HG02870 (cell line): ENCODE measurements at regions not wholly inside any gene's neighbourhood (a gene's known extent, or its start where the extent isn't known, plus 50 kb on each side); places are given as distances from the start of the nearest gene placed in this dataset.
"Not testable (repeated sequence)": the region's sequence is repeated elsewhere in the genome, so short reads cannot be mapped to it uniquely, and the experiment has no call there.

ENCODE experiments used
- ATAC-seq: cut with Tn5 transposase; IDR thresholded peaks from one replicate; pipeline ENCODE4 v1.9.1; 2021; ENCODE audit warnings: mild to moderate bottlenecking, moderate library complexity; ENCODE audit not compliant: unreplicated experiment

- ATAC-seq, result no peak
Measured at GRCh38 chr4:132085105-132085504, 1064.0 kb upstream of the PCDH10 start.

DNA sequence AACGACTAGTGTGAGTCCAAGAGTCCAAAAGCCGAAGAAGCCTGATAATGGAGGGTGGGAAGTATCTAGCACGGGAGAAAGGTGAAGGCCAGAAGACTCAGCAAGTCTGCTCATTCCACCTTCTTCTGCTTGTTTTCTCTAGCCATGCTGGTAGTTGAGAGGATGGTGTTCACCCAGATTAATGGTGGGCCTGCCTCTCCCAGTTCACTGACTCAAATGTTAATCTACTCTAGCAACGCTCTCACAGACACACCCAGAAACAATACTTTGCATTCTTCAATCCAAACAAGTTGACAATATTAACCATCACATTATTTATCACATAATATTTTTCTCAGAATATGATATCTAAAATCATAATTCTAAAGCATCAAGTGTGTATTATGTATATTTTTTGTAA, 1055.1 kb upstream of the PCDH10 start:
- ATAC-seq, result no peak

- no peak for ATAC-seq
Measured at GRCh38 chr4:132097041-132097440, 1052.1 kb upstream of the PCDH10 start.

DNA sequence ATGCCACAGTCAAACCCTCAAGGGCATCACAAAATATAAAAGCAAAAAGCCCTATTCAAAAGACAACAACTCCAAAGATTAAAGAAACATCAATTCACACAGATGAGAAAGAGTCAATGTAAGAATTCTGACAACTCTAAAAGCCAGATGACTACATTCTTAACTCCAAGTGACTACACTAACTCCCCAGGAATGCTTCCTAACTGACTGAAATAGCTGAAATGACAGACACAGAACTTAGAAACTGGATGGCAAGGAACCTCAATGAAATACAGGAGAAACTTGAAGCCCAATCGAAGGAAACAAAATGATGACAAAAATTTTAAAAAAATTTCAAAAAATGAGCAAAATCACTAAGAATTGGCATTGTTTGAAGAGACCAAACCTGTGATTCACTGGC, 1047.6 kb upstream of the PCDH10 start:
- no peak for ATAC-seq

DNA sequence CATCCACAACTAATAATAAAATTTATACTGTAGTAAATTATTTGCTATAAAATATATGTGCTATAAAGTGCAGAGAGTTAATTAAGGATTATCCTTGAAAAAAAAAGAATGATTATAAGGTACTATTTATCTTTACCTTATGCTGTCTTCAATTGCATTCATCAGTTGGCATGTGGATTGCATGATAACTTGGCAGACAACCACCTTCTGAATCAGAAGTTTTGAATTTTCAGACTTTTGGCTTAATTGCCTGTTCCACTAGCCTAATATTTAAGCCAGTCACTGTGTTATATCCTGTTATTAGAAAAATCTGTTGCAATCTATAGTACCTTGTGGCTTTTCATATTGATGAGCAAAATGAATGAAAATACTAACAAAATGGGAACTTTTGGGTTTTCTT, 1040.3 kb upstream of the PCDH10 start:
- ATAC-seq, result no peak

GRCh38 chr4:132114885-132115284, 1034.2 kb upstream of the PCDH10 start:
- ATAC-seq, result no peak

DNA sequence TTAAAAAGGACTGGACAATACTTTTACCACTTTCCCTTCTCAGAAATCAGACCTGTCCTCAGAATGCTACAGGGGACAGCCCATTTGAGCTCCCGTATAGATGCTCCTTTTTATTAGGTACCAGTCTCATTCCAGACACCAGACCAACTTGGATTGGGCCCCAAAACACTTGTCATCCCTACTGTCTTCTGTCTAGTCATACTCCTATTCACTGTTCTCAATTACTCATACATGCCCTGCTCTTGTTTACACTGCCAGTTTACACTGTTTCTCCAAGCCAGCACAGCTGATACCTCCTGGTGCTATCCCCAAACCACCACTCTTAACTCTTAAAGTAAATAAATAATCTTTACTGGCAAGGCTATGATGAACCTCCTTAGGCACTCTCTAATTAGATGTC, 1026.4 kb upstream of the PCDH10 start:
- not testable (repeated sequence) for ATAC-seq

DNA sequence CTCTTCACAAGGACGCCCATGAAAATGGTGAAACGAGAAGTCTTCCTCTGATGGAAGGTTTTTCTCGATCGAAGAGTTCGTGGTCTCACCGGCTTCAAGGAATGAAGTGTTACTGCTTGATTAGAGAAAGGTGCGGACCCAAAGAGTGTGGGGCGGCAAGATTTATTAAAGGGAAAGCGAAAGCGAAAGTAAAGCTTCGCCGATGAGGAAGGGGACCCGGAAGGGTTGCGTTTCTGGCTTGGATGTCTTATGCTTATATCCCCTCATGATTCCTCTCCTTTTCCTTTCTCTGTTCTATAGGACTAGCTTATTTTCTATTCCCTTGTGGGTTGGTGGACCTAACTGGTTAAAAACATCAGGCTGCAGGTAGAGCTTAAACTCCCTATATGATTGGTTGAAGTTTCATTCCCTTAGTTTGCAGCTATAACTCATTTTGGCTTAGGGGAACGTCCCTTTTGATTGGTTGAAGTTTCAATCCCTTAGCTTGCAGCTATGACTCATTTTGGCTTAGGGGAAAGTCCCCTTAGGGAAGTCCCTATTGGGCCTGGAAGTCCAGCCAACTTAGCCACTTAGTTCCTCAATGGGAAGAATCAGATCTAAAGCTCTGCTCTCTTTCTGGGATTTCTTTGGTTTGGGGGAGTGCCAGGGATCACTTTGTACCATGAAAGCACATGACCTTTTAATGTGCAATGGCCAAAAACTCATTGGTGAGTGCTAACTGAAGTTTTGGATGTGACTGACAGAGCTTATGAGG, 1025.0 kb upstream of the PCDH10 start:
- peak; percentile 72 for ATAC-seq

DNA sequence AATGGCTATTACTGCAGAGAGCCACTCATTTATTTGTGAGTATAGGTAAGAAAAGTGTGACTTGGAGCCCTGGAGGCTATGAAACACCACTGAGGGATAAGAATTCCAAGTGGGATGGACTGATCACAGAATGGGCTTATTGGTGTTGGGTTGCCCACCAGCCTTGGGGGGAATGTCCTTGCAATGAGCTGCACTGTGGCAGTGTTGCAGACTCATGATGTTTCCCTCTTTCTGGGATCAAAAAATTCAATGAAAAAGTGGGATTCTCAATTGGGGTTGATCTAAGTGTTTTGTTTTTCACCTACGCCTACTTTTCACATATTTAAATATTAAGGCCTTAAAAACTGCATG, 1024.5 kb upstream of the PCDH10 start:
- ATAC-seq, result no peak

- no peak for ATAC-seq
Measured at GRCh38 chr4:132125131-132125530, 1024.0 kb upstream of the PCDH10 start.

- no peak for ATAC-seq
Measured at GRCh38 chr4:132132433-132132832, 1016.7 kb upstream of the PCDH10 start.

- ATAC-seq, result no peak
Measured at GRCh38 chr4:132169660-132170059, 979.4 kb upstream of the PCDH10 start.

DNA sequence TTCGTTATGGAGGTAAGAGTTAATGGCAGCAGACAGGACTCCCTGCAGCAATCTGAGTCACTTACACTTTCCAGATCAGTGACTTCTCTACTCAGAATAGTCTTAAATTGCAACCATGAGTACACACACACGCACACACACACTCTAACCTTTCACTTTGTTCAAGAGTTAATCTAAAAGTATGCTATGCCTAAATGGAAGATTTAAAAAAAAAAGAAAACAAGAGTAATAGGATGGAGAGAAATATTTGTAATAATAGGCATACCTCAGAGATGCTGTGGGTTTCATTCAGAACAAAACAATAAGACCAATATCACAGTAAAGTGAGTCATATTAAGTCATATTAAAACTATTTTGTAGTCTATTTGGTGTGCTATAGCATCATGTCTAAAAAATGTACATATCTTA, 969.1 kb upstream of the PCDH10 start:
- ATAC-seq, result no peak

GRCh38 chr4:132195176-132195575, 953.9 kb upstream of the PCDH10 start:
- no peak for ATAC-seq

GRCh38 chr4:132203618-132204017, 945.5 kb upstream of the PCDH10 start:
- no peak for ATAC-seq

DNA sequence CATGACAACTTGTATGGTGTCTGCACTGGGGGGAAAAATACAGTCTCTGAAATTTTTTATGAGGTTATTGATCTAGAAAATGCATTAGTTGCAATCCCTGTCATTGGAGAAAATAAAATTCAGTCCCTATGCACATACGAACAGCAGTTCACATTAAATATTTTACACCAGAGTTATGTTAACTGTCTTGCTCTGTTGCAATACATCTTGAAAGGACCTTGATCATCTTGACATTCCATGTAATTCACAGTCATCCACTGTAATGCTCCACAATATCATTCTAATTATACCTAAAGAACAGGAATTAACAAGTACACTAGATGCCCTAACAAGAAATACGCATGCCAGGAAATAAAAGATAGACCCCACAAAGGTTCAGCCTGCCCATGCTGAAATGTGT, 934.6 kb upstream of the PCDH10 start:
- ATAC-seq, result no peak

GRCh38 chr4:132218406-132218805, 930.7 kb upstream of the PCDH10 start:
- no peak for ATAC-seq

DNA sequence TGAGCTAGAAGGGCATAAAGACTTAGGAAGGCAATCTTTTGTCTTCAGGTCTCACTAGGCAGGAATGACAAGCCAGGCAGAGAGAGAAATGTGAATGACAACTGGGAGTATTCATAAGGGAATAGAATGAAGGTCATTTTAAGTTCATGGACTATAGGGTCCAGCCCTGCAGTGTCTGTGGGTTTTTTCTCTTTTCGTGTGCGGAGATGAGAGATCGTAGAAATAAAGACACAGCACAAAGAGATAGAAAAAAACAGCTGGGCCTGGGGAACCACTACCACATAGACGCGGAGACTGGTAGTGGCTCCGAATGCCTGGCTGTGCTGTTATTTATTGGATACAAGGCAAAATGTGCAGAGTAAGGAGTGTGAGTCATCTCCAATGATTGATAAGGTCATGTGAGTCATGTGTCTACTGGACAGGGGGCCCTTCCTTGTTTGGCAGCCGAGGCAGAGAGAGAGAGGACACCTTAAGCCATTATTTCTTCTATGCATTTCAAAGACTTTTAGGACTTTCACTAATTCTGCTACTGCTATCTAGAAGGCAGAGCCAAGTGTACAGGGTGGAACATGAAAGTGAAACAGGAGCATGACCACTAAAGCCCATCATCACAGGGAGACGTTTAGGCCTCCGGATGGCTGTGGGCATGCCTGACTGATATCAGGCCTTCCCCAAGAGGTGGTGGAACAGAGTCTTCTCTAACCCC, 921.8 kb upstream of the PCDH10 start:
- no peak for ATAC-seq

DNA sequence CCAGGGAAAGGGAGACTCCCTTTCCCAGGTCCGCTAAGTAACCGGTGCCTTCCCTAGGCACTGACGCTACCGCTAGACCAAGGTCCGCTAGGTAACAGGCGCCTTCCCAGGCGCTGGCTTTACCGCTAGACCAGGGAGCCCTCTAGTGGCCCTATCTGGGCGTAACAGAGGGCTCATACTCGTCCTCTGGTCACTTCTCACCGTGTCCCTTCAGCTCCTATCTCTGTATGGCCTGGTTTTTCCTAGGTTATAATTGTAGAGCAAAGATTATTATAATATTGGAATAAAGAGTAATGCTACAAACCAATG, 921.3 kb upstream of the PCDH10 start:
- ATAC-seq, result not testable (repeated sequence)

GRCh38 chr4:132228676-132229075, 920.4 kb upstream of the PCDH10 start:
- no peak for ATAC-seq

- no peak for ATAC-seq
Measured at GRCh38 chr4:132230025-132230424, 919.1 kb upstream of the PCDH10 start.

GRCh38 chr4:132238697-132239096, 910.4 kb upstream of the PCDH10 start:
- ATAC-seq, result no peak

DNA sequence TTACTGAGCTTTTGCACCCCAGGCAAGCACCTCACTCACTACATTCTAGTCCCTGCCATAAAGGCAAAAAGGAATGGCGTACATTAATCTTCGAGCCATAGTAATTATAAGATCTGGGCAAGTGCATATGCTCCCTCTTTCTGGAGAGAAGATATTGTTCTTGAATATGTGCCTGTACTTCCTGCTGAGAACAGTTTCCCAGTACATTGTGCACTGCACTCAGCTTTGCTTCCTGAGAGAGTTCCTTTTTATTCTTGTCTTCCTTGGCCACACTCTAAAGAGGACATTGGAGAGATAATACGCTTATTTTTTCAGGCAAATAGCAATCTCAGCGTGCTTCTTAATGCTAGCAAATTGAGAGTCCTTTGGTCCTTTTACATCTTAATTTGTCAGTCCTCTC, 909.0 kb upstream of the PCDH10 start:
- ATAC-seq, result no peak
